ENCODE measurements at regions not wholly inside any gene's neighbourhood (a gene's known extent, or its start where the extent isn't known, plus 50 kb on each side); places are given as distances from the start of the nearest gene placed in this dataset.
"Not testable (repeated sequence)": the region's sequence is repeated elsewhere in the genome, so short reads cannot be mapped to it uniquely, and the experiment has no call there.

DNA sequence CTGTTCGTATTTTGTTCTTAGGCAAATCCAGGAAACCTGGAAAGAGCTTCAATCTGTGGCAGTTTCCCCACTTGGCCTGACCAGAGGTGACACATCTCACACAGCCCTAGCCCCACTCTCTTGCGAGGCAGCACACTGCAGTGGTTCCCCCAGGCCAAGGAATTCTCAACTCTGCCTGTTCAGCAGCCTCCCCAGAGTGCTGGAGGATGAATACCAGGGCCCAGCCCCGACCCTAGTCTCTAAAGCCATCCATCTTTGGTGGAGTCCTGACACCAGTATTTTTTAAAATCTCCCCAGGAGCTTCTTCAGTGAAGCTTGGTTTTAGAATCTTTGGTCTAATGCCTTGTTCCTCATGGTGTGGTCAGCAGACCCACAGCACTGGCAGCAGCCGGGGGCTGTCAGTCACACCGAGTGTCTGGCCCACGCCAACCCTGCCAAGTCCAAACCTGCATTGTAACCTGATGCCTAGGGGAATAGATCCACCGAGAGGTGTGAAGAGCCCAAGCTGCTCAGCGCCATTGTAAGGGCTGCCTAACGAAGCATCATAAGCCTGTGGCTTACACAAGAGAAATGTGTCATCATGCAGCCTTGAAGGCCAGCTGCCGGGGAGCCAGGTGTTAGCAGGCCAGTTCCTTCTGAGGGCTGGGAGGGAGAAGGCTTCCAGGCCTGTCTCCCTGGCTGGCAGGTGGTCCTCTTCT lies 428.7 kb upstream of the ID2 start:
- no peak for DNase-seq

DNA sequence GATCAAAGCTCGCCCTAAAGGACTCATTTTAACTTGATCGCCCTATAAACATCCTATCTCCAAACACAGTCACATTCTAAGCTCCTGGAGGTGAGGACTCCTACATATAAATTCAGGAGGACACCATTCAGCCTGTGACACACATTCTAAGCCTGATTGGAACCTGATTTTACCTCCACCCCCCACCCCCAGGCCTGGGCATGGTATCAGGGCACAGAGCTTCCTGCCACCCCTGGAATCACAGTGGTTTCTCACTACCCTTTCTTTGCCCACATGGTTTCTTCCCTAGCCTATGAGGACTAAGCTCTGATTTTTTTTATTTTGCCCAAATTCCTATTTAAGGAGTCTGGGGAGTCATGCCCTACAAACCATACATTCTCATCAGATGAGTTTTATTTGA lies 428.1 kb upstream of the ID2 start:
- no peak for DNase-seq

DNA sequence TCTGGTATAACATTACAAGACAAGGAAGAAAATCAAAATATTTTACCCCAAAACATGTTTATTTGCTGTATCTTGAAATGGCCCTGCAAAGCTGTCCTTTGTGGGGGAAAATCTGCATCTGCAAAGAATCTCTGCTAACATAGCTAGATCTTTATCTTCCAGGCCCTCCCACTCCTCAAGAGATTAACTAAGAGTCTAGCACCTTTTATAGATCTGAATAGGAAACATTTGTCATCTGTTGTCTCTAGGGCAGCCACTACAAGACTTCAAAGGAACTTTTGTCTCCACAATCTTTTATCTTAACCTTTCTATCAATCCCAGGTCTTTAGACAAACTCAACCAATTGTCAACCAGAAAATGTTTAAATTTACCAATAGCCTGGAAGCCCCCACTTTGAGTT lies 427.6 kb upstream of the ID2 start:
- not testable (repeated sequence) for DNase-seq

DNA sequence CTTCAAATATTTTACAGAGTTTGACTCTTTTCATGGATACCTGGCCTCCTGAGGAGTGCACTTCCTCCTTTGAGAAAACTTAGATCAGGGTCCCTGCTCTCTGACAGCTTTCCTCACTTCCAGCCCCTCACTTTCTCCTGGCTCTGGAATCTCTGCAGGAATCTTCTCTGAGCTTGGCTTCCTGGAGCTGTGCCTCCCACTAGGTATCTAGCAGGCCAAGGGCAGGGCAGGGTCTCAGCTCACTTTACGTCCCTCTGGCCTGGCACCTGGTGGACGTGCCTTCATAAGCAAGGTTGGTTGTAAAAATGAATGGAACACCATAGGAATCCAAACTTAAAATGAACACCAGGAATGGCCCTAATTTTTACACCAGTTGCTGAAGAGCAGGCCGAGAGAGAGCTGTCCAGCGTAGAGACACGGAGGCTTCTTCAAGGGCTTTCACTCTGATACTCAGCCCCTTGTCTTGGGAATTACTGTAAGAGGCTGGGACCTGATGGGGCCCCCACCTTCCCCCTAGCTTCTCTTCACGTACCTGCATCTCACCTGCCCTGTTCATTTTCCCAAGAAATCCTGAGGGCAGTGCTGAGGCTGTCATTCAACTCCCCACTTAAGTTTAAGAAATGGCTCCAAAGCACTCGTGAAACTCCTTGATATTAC lies 426.9 kb upstream of the ID2 start:
- DNase-seq, result no peak

DNA sequence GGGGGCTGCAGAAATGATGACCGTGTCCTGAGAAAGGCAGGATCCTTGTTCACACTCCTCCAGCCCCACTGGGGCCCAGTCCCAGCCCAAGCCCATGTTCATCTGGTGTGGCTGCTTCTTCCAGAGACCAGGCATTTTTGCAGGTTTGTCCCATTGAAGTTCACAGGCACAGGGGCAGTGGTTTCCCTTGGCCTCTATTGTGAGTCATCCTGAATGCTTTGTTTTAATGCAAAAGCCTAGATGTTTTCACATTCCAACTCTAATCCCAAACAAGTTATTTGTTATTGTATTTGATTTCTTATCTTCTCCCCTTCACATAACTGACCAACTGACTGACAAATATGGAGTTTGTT lies 426.4 kb upstream of the ID2 start:
- DNase-seq, result no peak

DNA sequence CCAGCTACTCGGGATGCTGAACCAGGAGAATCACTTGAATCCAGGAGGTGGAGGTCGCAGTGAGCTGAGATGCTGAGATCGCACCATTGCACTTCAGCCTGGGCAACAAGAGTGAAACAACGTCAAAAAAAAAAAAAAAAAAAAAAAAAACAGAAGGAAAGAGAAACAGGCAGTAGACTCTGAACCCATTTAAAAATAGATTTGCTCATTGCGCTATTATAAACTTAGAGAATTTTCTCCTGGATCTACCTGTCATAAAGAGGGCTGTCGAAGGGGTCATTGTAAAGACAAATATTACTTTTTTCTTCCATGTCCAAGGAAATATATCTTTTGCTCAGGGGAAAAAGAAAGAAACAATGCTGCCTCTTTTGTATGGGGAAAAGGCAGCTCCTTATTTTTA lies 425.0 kb upstream of the ID2 start:
- no peak for DNase-seq

DNA sequence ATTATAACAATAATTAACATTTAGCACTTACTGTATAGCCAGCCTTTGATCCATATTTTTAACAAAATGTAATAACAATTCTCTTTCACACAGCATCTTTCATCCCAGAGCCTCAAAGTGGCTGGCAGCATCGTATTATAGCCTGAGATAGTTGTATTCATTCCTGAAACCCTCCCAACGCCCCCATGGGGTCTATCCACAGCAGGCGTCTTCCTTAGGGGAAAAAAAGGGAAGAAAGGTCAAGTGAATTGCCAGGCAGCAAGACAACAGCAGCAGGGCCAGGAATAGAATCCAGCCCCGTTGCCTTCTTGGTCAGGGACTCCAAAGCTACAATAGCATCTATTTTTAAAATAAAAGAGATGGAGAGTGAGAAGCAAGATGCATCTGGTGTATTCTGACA lies 424.4 kb upstream of the ID2 start:
- DNase-seq, result no peak

DNA sequence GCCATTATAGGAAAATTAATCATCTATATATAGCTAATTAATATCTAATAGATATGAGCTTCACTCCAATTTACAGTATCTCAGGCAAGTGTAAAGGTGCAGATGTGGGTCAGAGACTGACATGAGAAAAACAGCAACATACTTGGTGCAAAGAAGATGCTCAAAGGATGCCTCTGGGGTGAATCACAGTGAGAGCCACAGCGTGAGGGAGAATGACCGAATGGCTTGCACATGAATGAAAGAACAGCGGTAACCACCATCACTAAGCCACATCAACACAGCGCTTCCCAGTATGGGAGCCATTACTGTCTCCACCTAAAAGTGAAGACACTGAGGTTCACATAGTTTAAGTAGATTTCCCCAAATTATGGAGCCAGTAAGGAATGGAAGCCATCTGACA lies 423.4 kb upstream of the ID2 start:
- DNase-seq, result no peak

DNA sequence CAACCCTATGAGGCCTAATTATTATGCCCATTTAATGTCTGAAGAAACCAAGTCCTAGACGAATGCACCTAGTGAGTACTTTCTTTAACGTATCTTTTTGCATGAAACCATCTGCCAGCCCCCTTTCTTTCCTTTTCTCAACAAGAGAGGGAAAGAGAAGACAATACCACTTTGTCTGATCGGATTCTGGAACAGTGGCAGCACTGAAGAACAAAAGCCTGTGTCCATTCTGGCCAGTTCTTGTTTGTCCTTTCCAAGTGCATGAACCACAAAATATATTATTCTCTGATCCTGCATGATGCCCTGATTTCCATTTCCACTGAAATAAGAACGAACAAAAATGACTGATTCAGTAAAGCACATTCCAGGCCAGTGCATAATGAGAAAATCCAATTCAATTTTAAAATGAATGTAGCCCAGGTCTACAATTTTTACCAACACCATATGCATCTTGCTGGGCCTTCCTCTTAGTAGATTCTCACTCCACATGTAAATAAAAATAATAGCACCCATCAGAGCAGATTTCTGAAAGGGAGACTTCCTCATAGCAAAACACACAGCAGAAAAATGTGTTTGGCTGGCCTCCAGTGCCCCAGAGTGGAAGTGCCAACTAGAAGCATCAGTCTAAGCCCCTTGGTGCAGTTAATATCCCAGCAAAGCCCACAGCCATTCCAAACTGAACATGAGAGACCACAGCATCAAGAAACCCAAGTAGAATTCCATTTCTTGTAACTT lies 422.6 kb upstream of the ID2 start:
- no peak for DNase-seq

DNA sequence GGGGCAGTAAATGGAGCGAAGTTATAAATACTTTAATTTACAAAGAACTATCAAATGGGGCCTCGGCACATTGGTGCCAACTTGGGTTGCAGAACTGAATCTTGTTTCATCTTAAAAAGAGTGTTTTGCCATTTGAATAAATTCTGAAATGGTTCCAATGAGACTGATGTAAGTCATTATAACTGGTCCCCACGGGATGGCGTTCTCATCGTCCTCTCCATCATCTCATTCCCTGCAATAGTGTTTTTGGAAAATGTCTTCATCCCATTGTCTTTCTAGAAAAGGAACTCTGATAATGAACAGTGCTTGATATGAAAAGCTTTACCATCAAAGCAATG lies 422.0 kb upstream of the ID2 start:
- DNase-seq, result no peak

DNA sequence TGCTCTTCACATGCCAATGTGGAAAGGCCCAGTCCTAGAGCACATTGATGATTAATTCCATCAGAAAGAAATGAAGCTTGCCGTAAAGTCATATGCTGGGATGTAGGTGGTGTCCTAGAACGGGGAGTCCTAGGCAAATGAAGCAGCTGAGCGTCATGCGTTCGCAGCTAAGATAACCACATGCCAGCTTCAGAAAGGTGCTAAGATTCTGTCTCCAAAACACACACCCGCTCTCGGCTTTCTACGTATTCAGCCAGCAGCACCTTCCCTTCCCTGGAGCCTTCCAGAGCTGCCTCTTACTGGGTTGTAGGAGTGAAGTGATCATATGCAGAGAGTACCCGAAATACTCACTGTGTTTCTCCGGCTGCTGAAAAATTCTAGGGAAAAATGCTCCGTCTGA lies 421.6 kb upstream of the ID2 start:
- DNase-seq, result no peak

DNA sequence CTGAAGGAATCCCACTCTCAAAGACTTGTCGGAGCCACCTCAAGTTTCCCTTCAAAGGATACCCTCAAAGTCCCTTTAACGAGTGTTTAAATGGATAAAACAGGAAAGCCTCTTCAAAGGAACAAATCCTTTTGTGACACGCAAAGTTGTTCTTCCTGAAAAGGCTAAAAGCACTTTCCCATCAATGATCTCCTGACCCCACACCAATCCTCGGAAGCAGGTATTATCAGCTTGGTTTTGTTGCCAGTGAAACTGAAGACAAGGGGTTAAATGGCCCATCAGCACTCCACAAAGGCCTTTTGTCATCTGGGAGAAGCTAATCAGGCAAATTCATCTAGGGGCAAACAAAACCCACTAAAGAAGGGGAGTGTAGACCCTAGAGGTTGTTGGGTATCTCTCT lies 418.0 kb upstream of the ID2 start:
- no peak for DNase-seq

DNA sequence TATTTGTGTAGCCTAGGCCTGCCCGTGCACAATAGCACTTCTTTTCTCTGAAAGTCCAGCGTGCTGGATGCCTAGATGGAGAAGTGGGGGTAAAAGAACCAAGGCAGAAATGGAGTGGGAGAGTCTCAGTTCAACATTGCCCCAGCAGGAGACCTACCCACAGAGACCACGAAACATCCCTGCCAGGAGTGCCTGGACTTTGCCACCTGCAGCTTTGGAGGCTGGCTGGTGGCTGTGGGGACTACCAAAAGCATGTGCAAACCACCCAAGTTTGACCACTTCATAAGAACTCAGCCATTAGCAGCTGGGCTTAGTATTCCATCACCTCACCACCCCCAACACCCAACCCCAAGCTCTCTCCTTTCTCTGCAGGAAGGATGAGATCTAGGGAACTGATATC lies 416.9 kb upstream of the ID2 start:
- DNase-seq, result no peak

DNA sequence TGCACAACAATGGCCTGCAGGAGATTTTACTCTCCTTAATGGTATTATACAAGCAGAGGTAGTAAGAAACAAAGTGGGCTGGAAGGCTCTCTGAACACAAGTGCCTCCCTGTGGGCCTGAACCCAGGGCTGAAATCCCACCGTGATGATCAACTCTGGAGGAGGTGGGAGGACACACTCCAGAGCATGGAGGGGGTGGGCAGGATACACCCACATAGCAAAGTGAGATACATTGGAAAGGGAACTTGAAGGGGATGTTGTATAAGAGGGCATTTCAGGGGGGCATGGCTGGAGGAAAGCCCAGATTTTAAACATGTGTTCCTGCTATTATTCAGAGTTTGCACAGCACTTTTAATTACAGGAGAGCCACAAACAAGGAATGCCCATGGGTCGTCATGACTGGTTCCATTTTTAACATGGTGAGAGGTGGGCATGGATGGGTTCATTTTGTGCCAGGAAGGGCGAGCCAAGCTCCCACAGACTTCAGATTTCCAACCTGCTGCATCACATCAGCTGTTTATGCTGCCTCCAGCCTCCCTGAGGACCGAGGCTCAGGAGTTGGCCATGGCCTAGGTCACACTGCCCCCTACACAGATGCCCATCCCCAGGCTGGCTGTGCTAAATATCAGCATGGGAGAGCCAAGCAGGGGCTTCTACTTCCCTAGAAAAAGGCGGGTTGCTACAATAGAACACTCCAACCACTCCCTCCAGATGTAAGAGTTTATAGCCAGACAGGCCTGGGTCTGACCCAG lies 416.2 kb upstream of the ID2 start:
- DNase-seq, result no peak

DNA sequence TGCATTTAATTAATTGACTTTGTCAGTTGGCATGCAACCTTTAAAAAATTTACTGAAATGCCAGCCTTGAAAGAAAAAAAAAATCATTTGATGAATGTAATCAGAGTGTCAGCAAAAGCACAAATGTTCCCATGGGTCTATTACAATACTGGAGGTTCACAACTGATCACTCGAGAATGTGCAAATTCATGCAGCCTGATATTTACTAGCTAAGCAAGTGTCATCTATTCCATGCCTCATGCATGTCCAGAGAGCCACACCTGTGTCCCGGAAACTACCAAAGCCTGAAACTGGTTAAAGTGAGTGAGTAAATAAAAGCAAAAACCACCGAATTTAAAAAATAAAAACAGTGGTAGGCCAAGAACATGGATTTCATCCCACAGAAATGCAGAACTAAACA lies 415.3 kb upstream of the ID2 start:
- DNase-seq, result no peak

DNA sequence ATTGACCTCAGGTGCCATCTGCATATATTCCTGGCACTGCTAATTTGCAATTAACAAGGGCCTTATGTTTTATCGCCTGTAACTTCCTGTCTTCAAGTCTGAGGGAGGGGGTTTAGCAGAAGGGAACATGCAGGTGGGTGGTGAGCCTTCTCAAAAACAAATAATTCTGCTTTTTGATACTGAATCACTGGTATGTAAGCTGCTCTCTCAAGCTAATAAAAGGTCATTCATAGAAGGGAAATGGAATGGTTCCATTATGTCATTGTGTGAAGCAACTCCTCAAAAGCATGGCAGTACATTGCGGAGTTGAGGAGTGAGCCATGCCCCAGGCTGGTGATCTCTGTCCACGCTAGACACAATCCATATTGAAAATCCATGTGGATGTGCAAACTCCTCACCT lies 414.8 kb upstream of the ID2 start:
- DNase-seq, result no peak

DNA sequence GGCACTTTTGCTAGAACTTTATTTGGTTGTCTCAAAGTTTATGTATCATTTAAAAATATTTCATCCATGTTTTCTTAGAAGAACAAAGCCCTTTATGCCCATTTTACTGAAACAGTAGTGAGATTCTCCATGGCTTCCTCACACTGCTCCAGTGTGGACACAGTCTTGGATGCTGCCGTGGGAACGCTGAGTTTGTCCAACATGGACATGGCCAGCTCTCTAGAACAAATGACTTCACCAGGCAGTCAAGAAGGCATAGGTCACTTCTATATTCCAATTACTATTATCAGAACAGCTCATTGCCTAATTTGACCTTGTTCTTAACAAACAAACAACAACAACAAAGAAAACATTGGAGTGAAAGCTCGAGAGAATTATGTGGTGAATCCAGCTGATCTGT lies 414.1 kb upstream of the ID2 start:
- no peak for DNase-seq

DNA sequence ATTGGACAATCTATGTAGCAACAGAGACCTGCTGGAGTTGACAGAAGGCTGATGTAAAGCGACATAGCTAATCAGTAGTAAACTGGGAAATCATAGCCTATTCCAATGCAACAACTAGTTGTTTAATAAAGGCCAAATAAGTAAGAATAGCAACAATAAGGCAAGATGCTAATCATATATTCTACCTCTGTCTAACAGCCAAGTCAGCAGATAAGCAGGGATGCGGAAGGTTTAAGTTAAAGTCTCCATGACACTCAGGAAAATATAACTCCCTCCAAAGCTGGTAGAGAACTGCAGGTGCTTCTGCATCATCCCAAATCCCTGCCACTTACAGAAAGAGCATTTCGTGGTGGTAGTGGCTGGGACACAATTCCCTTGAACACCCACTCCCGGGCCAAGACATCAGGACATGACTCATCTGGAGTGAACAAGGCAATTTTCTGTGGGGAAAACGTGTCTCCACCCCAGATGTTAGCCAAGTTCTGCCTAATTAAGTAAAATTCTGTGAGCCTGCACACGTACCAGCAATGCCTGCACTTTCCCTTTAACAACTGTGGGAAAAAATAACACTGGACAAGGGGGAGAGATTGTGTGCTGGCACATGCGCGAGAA lies 413.6 kb upstream of the ID2 start:
- no peak for DNase-seq

DNA sequence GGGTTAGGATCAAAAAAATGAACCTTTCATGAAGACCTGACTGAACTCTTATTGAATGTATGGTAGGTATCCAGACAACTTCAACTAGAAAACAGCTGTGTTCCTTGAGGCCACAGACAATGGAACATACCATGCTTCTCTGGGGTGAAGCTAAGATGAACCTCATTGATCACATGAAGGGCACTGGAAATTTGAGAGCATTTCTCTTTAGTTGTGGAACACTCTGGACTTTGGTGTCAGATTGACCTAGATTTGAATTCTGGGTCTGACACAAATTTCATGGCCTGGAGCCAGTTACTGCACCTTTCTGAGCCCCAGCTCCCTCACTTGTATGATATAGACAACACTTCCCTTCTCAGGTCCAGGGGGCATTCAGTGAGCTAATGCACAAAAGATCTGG lies 411.2 kb upstream of the ID2 start:
- DNase-seq, result no peak

DNA sequence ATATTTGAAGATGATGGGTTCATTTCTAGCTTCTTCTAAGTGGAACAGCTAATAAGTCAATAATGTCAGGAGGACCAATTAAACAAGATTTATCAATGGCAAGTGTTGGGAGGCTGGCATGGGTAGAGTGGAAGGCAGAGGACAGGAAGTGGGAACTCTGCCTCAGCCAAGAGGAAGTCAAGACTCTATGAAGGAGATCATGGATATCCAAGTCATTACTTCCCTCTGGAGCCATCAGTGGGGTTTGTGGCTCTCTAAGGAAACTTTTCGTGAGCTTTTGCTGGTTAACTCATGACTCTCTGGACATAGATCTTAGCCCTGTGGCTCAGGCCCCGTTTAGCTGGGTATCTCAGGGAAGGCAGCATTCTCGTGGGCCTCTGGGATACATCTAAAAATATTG lies 410.4 kb upstream of the ID2 start:
- DNase-seq, result no peak

DNA sequence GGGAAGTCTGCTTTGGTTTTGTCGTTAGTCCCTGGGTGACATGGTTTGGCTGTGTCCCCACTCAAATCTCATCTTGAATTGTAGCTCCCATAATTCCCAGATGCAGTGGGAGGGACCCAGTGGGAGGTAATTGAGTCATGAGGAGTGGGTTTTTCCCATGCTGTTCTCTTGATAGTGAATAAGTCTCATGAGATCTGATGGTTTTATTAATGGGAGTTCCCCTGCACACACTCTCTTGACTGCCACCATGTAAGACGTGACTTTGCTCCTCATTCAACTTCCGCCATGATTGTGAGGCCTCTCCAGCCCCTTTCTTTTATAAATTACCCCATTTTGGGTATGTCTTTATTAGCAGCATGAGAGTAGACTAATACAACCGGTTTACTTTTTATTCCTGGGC lies 405.8 kb upstream of the ID2 start:
- no peak for DNase-seq

DNA sequence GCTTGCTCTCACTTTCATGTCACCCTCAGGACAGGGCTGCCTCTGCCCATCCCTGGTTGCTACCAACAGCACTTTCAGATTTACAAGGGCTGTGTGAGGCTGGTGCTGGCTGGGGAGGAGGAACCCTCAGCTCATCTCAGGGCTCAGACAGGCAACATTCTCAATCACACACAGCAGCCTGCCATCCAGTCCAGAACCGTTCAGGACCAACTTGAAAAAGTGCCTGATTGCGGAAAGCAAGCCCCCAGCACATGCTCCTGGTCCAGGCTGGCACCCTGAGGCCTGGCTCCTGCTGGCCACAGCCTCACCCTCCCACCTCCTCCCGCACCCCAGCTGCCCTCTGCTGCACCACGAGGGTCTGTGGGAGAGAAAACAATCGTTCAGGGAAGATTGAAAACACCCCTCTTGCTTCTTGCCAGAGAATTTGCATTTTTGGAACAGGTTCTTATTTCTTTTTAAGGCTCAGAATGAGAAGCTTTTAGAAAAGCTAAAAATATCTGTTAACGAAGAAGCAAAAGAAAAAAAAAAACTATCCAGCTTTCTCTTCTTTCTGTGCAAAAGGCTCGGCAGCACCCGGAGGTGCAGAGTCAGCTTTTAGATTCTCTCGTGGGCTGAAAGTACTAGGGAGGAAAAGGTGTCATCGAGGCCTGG lies 403.8 kb upstream of the ID2 start:
- no peak for DNase-seq

All from CD4-positive, alpha-beta T cell treated with Interleukin-1 beta for 1 hour (primary cell).